Hematopoietic multipotent progenitor cell treated with erythropoietin and hydrocortisone succinate and interleukin-3 and kit ligand, for 6 days (in vitro differentiated cells): ENCODE measurements at regions not wholly inside any gene's neighbourhood (a gene's known extent, or its start where the extent isn't known, plus 50 kb on each side); places are given as distances from the start of the nearest gene placed in this dataset.

Experiments
- DNase-seq: peaks from one replicate; pipeline ENCODE4 v3.0.0-alpha.2; 2015

GRCh38 chr3:147604136-147604535, 195.0 kb downstream of the ZIC1 start:
- no peak for DNase-seq

GRCh38 chr3:147613725-147614124, 204.6 kb downstream of the ZIC1 start:
- no peak for DNase-seq

- DNase-seq: no peak
These were observed 205.0 kb downstream of the ZIC1 start for GRCh38 chr3:147614210-147614609.

GRCh38 chr3:147615035-147615434, 205.9 kb downstream of the ZIC1 start:
- no peak for DNase-seq

GRCh38 chr3:147616998-147617619, 207.9 kb downstream of the ZIC1 start:
- DNase-seq: peak; percentile 62

GRCh38 chr3:147618691-147619090, 209.5 kb downstream of the ZIC1 start:
- no peak for DNase-seq

GRCh38 chr3:147619921-147620560, 210.9 kb downstream of the ZIC1 start:
- DNase-seq: no peak

- no peak for DNase-seq
These were observed 211.7 kb downstream of the ZIC1 start for GRCh38 chr3:147620906-147621305.

GRCh38 chr3:147630921-147631415, 221.8 kb downstream of the ZIC1 start:
- DNase-seq: no peak

GRCh38 chr3:147640781-147641180, 231.6 kb downstream of the ZIC1 start:
- DNase-seq: no peak

- DNase-seq: no peak
These were observed 236.6 kb downstream of the ZIC1 start for GRCh38 chr3:147645761-147646160.

- no peak for DNase-seq
These were observed 240.3 kb downstream of the ZIC1 start for GRCh38 chr3:147649475-147649874.

- DNase-seq: no peak
These were observed 242.1 kb downstream of the ZIC1 start for GRCh38 chr3:147651107-147651778.

GRCh38 chr3:147652651-147653366, 243.6 kb downstream of the ZIC1 start:
- no peak for DNase-seq

- no peak for DNase-seq
These were observed 244.3 kb downstream of the ZIC1 start for GRCh38 chr3:147653367-147653923.

GRCh38 chr3:147654827-147655226, 245.7 kb downstream of the ZIC1 start:
- no peak for DNase-seq

GRCh38 chr3:147655236-147655635, 246.1 kb downstream of the ZIC1 start:
- no peak for DNase-seq

- DNase-seq: no peak
These were observed 246.9 kb downstream of the ZIC1 start for GRCh38 chr3:147656023-147656422.

- no peak for DNase-seq
These were observed 252.8 kb downstream of the ZIC1 start for GRCh38 chr3:147661916-147662315.

GRCh38 chr3:147662705-147663104, 253.5 kb downstream of the ZIC1 start:
- no peak for DNase-seq

GRCh38 chr3:147669077-147669476, 259.9 kb downstream of the ZIC1 start:
- no peak for DNase-seq

GRCh38 chr3:147672035-147672434, 262.9 kb downstream of the ZIC1 start:
- DNase-seq: no peak

- no peak for DNase-seq
These were observed 263.3 kb downstream of the ZIC1 start for GRCh38 chr3:147672436-147672835.
